ENCODE measurements at regions not wholly inside any gene's neighbourhood (a gene's known extent, or its start where the extent isn't known, plus 50 kb on each side); places are given as distances from the start of the nearest gene placed in this dataset.
A peak's percentile ranks its signal among the peaks of the same experiment; 100 is the strongest.
"Not testable (repeated sequence)": the region's sequence is repeated elsewhere in the genome, so short reads cannot be mapped to it uniquely, and the experiment has no call there.

DNA sequence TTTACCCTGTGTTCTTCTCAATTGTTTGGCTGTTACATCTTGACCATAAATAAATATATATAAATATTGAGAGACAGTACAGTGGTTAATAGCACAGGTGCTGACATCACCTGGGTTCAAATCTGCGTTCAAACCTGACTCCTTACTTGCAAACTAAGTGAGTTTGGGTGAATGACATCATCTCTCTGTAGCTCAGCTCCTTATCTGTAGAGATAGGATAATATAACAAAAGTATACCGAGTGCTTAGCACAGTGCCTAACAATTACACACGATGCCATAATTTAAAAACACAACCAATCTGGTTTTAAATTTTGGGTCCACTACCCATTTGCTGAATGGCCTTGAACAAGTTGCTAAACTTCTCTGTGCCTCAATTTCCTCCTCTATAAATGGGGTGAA lies 86.6 kb downstream of the RRAGC start:
- H3K27me3 Mint-ChIP-seq = peaks cover 13% of the 10 kb centered on the region
- H3K9me3 Mint-ChIP-seq = no peaks in the 10 kb centered on the region
- ATAC-seq (no peak), DNase-seq (no peak)
- no peak overlapping the region for H3K27ac Mint-ChIP-seq
- no peak overlapping the region for H3K4me3 Mint-ChIP-seq
- H3K36me3 Mint-ChIP-seq (ENCODE audit: low read depth) = no peaks in the 10 kb centered on the region
- no peaks in the 10 kb centered on the region for H3K4me1 Mint-ChIP-seq

DNA sequence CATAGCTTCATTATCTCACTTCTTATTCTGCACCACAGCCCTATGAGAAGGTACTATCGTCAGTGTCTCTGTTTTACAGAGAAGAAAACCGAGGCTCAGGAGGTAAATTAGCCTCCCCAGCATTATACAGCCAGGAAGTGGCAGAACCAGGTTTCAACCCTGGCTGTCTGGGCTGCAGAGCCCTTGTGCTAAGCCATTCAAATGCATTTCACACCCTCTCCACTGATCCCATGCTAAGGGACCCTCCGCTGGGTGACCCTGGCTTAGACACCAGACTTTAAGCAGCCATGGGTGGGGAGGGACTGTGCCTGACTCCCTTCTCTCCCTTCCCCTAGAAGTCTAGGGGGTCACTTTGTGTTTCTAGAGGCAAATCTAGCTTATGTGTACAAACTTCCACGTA lies 87.5 kb downstream of the RRAGC start:
- Mint-ChIP-seq H3K4me1 (no peaks in the 10 kb centered on the region), H3K27me3 (peaks cover 16% of the 10 kb centered on the region), H3K9me3 (no peaks in the 10 kb centered on the region), H3K27ac (no peak overlapping the region), H3K4me3 (no peak overlapping the region), H3K36me3 (ENCODE audit: low read depth) (no peaks in the 10 kb centered on the region)
- DNase-seq = no peak
- ATAC-seq = no peak

DNA sequence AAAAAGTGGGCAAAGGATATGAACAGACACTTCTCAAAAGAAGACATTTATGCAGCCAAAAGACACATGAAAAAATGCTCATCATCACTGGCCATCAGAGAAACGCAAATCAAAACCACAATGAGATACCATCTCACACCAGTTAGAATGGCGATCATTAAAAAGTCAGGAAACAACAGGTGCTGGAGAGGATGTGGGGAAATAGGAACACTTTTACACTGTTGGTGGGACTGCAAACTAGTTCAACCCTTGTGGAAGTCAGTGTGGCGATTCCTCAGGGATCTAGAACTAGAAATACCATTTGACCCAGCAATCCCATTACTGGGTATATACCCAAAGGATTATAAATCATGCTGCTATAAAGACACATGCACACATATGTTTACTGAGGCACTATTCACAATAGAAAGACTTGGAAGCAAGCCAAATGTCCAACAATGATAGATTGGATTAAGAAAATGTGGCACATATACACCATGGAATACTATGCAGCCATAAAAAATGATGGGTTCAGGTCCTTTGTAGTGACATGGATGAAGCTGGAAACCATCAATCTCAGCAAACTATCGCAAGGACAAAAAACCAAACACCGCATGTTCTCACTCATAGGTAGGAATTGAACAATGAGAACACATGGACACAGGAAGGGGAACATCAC lies 88.9 kb downstream of the RRAGC start:
- peaks cover 23% of the 10 kb centered on the region for H3K27me3 Mint-ChIP-seq
- not testable (repeated sequence) for H3K36me3 Mint-ChIP-seq (ENCODE audit: low read depth); H3K27ac Mint-ChIP-seq; DNase-seq; ATAC-seq; H3K9me3 Mint-ChIP-seq; H3K4me1 Mint-ChIP-seq; H3K4me3 Mint-ChIP-seq

DNA sequence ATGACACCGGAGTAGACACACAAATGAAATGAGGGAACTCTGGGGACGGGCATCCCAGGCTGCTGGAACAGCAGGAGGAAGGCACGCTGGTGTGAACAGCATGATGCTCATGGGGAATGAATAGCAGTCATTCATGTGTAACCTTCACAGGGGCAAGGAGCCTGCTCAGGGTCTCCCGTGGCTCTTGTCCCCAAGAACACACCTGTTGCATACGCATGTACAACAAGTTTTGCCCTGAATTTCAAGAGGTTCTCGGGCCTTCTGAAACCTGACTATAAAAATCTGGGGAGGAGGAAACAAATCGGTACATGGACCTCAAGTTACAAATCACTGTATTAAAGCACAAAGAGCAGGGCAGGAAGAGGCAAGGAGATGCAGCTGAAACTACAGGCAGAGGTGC lies 93.4 kb downstream of the RRAGC start:
- DNase-seq (no peak), ATAC-seq (no peak)
- Mint-ChIP-seq H3K4me3 (no peak overlapping the region), H3K27ac (no peak overlapping the region), H3K27me3 (peaks cover 31% of the 10 kb centered on the region), H3K9me3 (no peaks in the 10 kb centered on the region), H3K4me1 (no peaks in the 10 kb centered on the region), H3K36me3 (ENCODE audit: low read depth) (no peaks in the 10 kb centered on the region)

DNA sequence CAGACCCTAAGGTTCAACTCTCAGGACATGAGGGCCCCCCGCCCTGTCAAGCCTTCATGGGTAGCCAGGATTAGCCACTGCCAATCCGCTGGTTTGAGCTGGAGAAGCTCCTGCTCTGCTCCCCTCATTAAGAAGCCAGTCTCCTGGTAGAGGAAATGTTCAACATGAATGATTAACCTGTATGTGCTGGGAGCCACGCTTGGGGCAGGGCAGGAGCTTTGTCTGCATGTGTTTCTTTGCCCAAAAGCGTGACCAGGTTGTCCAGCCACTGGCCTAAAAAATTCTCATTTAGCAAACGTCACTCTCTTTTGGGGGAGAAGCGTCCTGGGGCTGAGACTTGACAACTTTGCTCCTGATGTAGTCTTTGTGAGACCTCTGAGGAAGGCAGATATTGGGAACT lies 96.5 kb downstream of the RRAGC start:
- H3K9me3 Mint-ChIP-seq = no peaks in the 10 kb centered on the region
- H3K27ac Mint-ChIP-seq = no peak overlapping the region
- H3K27me3 Mint-ChIP-seq = peaks cover 22% of the 10 kb centered on the region
- no peaks in the 10 kb centered on the region for H3K36me3 Mint-ChIP-seq (ENCODE audit: low read depth)
- no peak for DNase-seq
- H3K4me3 Mint-ChIP-seq = no peak overlapping the region
- no peak for ATAC-seq
- H3K4me1 Mint-ChIP-seq = no peaks in the 10 kb centered on the region

DNA sequence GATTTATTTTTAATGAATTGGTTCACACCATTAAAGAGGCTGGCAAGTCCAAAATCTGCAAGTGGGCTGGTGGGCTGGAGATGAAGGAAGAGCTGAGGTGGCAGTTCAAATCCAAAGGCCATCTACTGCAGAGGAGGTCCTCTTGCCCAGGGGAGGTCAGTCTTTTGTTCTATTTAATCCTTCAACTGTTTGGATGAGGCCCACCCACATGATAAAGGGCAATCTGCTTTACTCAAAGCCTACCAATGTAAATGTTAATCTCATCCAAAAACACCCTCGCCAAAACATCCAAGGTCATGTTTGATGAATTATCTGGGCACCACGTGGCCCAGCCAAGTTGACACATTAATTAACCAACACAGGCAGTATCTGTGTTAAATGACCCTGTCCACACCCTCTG lies 99.0 kb downstream of the RRAGC start:
- Mint-ChIP-seq H3K4me1 (no peaks in the 10 kb centered on the region), H3K27ac (no peak overlapping the region), H3K36me3 (ENCODE audit: low read depth) (no peaks in the 10 kb centered on the region), H3K9me3 (no peaks in the 10 kb centered on the region), H3K27me3 (peaks cover 23% of the 10 kb centered on the region), H3K4me3 (no peak overlapping the region)
- DNase-seq = no peak
- no peak for ATAC-seq

DNA sequence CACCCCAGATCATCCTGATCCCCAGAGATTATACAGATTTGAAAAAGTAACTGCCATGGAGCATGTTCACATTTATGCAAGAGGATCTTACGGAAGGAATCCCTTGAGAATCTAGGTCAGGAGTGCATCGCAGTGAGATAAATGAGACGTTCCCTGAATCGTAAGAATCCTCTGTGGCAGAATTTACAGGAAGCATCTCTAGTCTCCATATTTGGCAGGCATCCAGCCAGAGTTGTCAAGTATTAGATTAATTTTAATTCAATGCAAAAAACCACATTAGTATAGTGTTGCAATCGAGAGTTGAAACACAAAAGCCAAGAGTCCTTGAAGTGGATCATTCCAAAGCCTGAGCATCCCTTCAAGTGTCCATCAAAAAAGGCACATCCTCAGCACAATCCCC lies 100.8 kb downstream of the RRAGC start:
- Mint-ChIP-seq H3K9me3 (no peaks in the 10 kb centered on the region), H3K4me3 (no peak overlapping the region), H3K36me3 (ENCODE audit: low read depth) (no peaks in the 10 kb centered on the region), H3K27me3 (peaks cover 20% of the 10 kb centered on the region), H3K4me1 (no peaks in the 10 kb centered on the region), H3K27ac (no peak overlapping the region)
- no peak for ATAC-seq
- DNase-seq = no peak

DNA sequence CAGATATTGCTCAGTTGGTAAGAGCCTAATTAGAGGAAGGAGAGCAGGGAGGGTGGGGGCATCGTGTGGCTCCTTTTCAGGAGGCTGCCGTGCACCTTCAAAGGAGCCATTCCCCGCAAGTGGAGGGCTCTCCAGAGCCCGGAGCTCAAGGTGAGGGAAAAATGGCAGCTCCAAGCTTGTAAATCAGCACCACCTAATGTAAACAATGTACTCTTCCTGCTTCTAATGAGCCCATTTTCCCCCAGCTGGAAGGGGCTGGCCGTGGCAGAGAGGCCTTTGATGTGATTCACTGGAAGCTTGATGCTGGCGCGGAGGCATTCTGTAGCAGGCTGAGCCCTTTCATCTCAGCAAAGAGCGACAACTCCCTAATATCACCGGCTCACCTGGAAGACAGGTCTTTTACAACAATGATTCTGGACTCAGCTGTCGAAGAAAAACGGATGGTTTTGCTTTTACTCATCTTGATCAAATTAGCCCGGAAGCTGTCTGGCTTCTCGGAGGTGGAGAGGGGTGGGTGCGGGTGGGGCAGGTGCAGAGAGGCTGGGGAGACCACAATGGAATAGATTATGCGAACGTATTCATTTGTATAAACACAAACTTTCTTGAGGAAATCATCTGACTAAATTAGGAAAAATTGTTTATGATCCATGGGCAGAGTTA lies 112.5 kb downstream of the RRAGC start:
- peaks cover 14% of the 10 kb centered on the region for H3K27me3 Mint-ChIP-seq
- DNase-seq = no peak
- H3K9me3 Mint-ChIP-seq = no peaks in the 10 kb centered on the region
- no peak overlapping the region for H3K27ac Mint-ChIP-seq
- no peak overlapping the region for H3K4me3 Mint-ChIP-seq
- no peak for ATAC-seq
- H3K36me3 Mint-ChIP-seq (ENCODE audit: low read depth) = no peaks in the 10 kb centered on the region
- peaks cover 6% of the 10 kb centered on the region for H3K4me1 Mint-ChIP-seq

DNA sequence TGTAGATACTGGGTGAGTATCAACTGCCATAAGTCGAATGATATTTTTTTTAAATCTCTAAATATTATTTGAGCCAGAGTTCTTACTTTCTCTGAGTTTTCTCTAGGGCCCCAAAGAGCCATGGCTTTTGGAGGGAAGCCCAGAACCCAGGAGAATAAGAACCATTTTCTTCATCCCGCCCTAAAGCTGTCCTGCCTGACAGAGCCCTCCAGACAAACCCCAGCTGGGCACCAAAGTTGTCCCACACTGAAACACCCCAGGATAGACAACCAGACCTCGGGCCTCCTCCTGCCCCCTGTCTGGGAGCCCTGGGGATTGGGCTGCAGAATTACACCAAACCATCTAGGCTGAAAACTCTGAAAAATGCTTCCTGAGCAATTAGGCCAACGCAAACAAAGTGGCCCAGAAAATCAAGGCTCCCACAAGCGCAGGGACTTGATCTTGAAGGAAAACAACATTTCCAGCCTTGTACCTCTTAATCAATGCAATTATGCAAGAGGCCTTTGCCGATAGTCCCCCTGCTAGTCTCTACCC lies 113.1 kb downstream of the RRAGC start:
- ATAC-seq (no peak), DNase-seq (no peak)
- Mint-ChIP-seq H3K36me3 (ENCODE audit: low read depth) (no peaks in the 10 kb centered on the region), H3K4me3 (no peak overlapping the region), H3K27ac (peak overlapping the region; percentile 30), H3K4me1 (peaks cover 6% of the 10 kb centered on the region), H3K27me3 (peaks cover 10% of the 10 kb centered on the region), H3K9me3 (no peaks in the 10 kb centered on the region)

DNA sequence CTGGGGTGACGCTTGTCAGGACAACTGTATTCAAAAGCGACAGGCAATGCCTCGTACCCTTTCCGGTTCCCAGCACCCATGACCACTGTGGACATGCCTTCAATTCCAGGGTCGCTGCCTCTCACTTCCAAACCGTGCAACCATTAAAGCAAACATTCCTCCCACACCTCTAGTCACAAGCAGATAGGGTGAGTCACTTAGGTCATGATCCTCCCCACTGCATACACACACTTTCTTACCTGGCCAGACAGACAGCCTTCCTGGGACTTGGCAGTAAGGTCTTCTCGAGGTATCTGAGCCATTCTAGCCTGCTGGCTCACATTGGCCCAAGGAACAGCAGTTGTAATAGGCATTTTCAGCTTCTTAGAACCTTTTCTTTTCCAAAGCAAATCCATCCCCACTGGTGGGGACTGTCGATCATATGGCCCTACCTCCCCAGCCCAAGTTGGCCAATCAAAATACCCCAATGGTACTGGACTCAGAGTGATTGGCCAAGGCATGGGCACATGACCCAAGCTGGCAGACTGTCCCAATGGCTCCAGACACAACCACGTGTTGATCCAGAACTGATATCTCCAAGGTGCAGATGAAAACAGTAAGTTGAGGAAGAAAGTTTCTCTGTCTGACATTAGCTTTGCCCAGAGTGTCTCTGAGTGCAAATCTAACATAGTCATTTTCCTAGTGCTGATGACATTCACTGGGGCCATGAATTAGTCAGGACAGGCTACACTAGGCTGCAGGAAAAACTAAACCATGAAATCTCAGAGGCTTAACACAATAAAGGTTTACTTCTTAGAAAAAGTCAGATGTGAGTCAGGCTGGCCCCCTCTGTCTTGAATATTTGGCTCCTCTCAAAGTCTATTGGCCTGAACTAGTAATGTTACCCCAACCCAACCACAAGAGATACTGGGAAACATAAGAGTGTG lies 113.8 kb downstream of the RRAGC start:
- Mint-ChIP-seq H3K27ac (peak overlapping the region; percentile 30), H3K27me3 (peaks cover 9% of the 10 kb centered on the region), H3K4me3 (no peak overlapping the region), H3K4me1 (peaks cover 6% of the 10 kb centered on the region), H3K9me3 (no peaks in the 10 kb centered on the region), H3K36me3 (ENCODE audit: low read depth) (no peaks in the 10 kb centered on the region)
- ATAC-seq (peak; percentile 74), DNase-seq (no peak)

DNA sequence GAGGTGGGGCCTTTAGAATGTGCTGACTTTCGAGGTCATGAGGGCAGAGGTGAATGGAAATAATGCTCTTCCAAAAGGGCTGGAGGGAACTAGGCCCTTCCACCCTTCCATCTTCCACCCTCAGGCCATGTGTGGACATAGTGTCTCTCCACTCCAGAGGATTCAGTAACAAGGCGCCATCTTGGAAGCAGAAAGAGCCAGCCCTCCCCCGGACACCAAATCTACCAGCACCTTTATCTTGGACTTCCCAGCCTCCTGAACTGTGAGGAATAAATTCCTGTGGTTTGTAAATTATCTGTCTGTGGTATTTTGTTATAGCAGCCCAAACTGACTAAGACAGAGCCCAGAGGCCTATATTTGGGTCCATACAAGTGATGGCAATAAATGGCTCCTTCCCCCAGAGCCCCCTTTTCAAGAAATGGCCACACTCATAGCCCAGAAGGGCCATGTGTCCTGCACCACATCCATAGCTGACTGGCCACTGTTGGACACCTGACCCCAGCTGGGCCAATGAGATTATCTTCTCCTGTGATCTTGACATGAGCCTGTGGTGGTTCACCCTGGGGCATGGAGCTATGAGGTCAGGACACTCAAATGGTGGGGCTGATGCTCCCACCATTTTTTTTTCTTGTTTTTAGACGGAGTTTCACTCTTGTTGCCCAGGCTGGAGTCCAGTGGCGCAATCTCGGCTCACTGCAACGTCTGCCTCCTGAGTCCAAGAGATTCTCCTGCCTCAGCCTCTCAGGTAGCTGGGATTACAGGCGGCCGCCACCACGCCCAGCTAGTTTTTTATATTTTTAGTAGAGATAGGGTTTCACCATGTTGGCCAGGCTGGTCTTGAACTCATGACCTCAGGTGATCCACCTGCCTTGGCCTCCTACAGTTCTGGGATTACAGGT lies 114.9 kb downstream of the RRAGC start:
- Mint-ChIP-seq H3K36me3 (ENCODE audit: low read depth) (no peaks in the 10 kb centered on the region), H3K4me1 (peaks cover 6% of the 10 kb centered on the region), H3K27ac (no peak overlapping the region), H3K4me3 (no peak overlapping the region), H3K9me3 (no peaks in the 10 kb centered on the region), H3K27me3 (peaks cover 4% of the 10 kb centered on the region)
- ATAC-seq (no peak), DNase-seq (no peak)

DNA sequence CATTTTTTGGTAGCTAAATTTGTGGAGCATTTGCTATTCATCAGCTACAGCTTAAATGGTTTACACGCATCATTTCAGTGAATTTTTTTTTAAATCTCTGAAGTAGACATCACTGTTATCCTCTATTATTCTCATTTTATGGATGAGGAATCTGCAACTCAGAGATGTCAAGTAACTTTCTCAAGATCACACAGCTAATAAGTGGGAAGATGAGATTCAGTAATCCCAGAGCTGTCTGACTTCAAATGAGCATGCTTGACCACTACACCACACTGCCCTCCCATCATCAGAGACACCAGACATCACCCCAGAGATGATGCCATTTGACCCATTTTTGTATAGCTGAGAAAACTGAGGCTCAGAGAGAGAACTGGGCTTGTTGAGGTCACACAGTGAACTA lies 116.4 kb downstream of the RRAGC start:
- no peak overlapping the region for H3K27ac Mint-ChIP-seq
- H3K4me3 Mint-ChIP-seq = no peak overlapping the region
- ATAC-seq (no peak), DNase-seq (no peak)
- H3K9me3 Mint-ChIP-seq = no peaks in the 10 kb centered on the region
- no peaks in the 10 kb centered on the region for H3K36me3 Mint-ChIP-seq (ENCODE audit: low read depth)
- peaks cover 2% of the 10 kb centered on the region for H3K27me3 Mint-ChIP-seq
- peaks cover 6% of the 10 kb centered on the region for H3K4me1 Mint-ChIP-seq

DNA sequence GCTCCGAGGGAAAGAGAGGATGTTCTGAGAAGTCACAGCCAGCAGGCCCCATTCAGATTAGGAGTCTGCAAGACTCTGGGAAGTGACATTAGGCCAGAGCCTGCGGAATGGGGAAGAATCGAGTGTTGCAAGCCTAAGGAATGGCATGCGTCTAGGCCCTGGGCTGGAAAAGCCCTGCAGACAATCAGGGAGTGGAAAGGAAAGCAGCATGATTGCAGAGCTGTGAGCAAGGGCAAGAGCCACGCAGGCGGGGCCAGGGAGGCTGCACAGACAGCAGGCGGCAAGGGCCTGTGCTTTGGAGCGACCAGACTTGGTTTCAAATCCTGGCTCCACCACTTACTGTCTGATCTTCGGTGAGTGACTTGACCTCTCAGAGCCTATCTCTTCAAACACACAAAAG lies 118.2 kb downstream of the RRAGC start:
- peaks cover 4% of the 10 kb centered on the region for H3K4me1 Mint-ChIP-seq
- ATAC-seq = no peak
- H3K27ac Mint-ChIP-seq = no peak overlapping the region
- no peak overlapping the region for H3K4me3 Mint-ChIP-seq
- H3K27me3 Mint-ChIP-seq = no peaks in the 10 kb centered on the region
- DNase-seq = no peak
- H3K9me3 Mint-ChIP-seq = no peaks in the 10 kb centered on the region
- H3K36me3 Mint-ChIP-seq (ENCODE audit: low read depth) = no peaks in the 10 kb centered on the region

DNA sequence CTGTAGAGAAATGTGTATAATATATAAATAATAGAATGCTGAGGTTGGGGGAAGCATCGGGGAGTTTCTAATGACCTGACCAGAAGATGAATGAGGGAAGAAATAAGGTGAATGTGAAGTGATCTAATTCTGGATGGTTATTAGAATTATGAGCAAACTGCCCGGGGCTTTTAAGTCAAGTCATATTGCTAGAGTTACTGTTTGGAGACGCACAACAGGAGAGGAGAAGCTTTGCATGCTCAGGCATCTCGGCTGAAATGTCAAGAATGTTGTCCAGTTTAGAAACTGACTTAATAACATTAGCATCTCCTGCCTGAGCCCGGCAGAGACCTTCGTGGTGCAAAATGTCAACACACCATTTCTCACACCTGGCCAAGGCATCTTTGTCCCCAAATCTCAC lies 119.1 kb downstream of the RRAGC start:
- Mint-ChIP-seq H3K9me3 (no peaks in the 10 kb centered on the region), H3K27me3 (peaks cover 2% of the 10 kb centered on the region), H3K27ac (no peak overlapping the region), H3K4me1 (no peaks in the 10 kb centered on the region), H3K36me3 (ENCODE audit: low read depth) (no peaks in the 10 kb centered on the region), H3K4me3 (no peak overlapping the region)
- DNase-seq (no peak), ATAC-seq (no peak)
